HCEC 1CT (cell line): ENCODE measurements at regions not wholly inside any gene's neighbourhood (a gene's known extent, or its start where the extent isn't known, plus 50 kb on each side); places are given as distances from the start of the nearest gene placed in this dataset.
A peak's percentile ranks its signal among the peaks of the same experiment; 100 is the strongest.
"Not testable (repeated sequence)": the region's sequence is repeated elsewhere in the genome, so short reads cannot be mapped to it uniquely, and the experiment has no call there.

Experiments
- DNase-seq: peaks from one replicate; pipeline ENCODE4 v3.0.0-alpha.2; 2017

- DNase-seq: no peak
Measured at GRCh38 chr6:16902502-16902901, 141.2 kb upstream of the ATXN1 start.

- DNase-seq: peak; percentile 35
Measured at GRCh38 chr6:16901782-16902181, 140.5 kb upstream of the ATXN1 start.

- DNase-seq: no peak
Measured at GRCh38 chr6:16901306-16901705, 140.0 kb upstream of the ATXN1 start.

- no peak for DNase-seq
Measured at GRCh38 chr6:16898640-16899396, 137.6 kb upstream of the ATXN1 start.

- DNase-seq: no peak
Measured at GRCh38 chr6:16897669-16898068, 136.4 kb upstream of the ATXN1 start.

GRCh38 chr6:16894301-16894700, 133.0 kb upstream of the ATXN1 start:
- DNase-seq: no peak

GRCh38 chr6:16891110-16891509, 129.8 kb upstream of the ATXN1 start:
- DNase-seq: not testable (repeated sequence)

- DNase-seq: no peak
Measured at GRCh38 chr6:16885411-16886160, 124.3 kb upstream of the ATXN1 start.

- no peak for DNase-seq
Measured at GRCh38 chr6:16884526-16884925, 123.3 kb upstream of the ATXN1 start.

- no peak for DNase-seq
Measured at GRCh38 chr6:16883414-16883813, 122.2 kb upstream of the ATXN1 start.

- DNase-seq: no peak
Measured at GRCh38 chr6:16882230-16882629, 121.0 kb upstream of the ATXN1 start.

- DNase-seq: not testable (repeated sequence)
Measured at GRCh38 chr6:16876852-16877251, 115.6 kb upstream of the ATXN1 start.

- DNase-seq: no peak
Measured at GRCh38 chr6:16876201-16876600, 114.9 kb upstream of the ATXN1 start.

- DNase-seq: no peak
Measured at GRCh38 chr6:16873698-16874097, 112.4 kb upstream of the ATXN1 start.

- DNase-seq: no peak
Measured at GRCh38 chr6:16872543-16873235, 111.4 kb upstream of the ATXN1 start.

- DNase-seq: no peak
Measured at GRCh38 chr6:16871047-16871446, 109.8 kb upstream of the ATXN1 start.

GRCh38 chr6:16868968-16869367, 107.7 kb upstream of the ATXN1 start:
- no peak for DNase-seq

GRCh38 chr6:16857969-16858592, 96.8 kb upstream of the ATXN1 start:
- DNase-seq: no peak

GRCh38 chr6:16855460-16855859, 94.2 kb upstream of the ATXN1 start:
- no peak for DNase-seq

GRCh38 chr6:16854986-16855385, 93.7 kb upstream of the ATXN1 start:
- DNase-seq: no peak

- no peak for DNase-seq
Measured at GRCh38 chr6:16852671-16853070, 91.4 kb upstream of the ATXN1 start.

- DNase-seq: no peak
Measured at GRCh38 chr6:16851758-16852157, 90.5 kb upstream of the ATXN1 start.

GRCh38 chr6:16851044-16851540, 89.8 kb upstream of the ATXN1 start:
- DNase-seq: no peak
